ENCODE measurements at regions not wholly inside any gene's neighbourhood (a gene's known extent, or its start where the extent isn't known, plus 50 kb on each side); places are given as distances from the start of the nearest gene placed in this dataset.

DNA sequence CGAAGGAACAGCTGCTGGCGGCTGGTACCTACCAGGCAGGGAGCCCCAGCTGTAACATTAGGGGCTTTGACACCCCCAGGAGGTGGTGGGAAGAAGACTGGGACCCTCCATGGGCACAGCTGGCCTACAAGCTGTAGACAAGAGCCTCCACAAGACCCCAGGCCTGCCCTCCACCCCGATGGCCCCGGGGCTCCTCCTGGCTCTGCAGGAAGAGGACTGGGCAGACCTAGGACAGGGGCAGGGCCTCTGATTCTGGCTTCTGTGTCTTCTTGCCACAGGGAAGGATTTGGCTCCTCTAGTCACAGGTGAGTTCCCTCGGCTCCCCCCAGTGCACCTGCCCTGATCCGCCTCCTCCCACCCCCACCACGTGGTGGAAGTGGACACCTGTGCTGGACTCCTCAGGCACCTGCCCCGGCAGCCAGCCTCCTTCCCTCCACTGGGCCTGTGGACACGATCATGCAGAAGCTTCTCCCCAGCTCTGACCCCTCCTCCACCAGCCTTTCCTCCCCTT is 53.4 kb upstream of the ODC1 start:
- DNase-seq, result no peak

DNA sequence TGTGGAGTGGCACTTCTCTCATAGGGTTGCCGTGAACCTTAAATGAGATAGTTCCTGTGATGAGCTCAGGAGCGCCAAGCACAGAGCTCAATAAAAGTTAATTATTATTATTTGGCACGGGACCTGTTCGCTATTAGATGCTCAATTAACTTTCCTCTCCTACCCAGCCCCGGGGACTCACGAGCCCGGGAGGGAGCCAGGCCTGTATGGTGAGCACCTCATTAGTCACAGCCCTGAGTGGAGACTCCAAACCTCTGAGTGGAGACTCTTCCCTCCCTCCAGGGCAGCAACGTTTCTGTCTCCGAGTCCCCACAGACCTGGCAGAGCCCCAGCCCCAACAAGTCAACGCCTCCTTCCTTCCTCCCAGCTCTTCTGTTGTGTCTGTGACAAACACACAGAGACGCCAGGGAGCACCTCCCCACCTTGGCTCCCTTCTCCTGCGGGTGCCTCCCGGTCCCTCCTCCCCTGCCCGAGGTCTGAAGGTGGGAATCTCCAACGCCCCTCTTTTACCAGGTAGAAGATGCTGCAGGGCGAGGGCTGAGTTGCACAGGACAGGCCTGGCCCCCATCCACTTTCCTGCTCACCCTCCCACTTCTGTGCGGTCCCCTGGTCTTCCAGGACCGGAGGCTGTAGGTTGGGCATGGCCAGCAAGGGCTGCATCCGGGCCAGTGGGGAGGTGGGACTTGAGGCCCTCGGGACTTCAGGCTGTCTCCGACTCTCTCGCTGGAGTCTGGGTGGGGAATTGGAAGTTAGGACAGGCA is 52.7 kb upstream of the ODC1 start:
- no peak overlapping the region for H3K27ac ChIP-seq
- DNase-seq, result no peak

More for the DNA sequence above, 53.4 kb upstream of the ODC1 start:
- Histone ChIP-seq H3K27me3 (no peaks in the 10 kb centered on the region), H3K4me3 (no peak overlapping the region), H3K4me1 (no peaks in the 10 kb centered on the region), H3K9me3 (no peaks in the 10 kb centered on the region), H3K36me3 (no peaks in the 10 kb centered on the region), H3K27ac (no peak overlapping the region)
- TF ChIP-seq, protein P1, sequence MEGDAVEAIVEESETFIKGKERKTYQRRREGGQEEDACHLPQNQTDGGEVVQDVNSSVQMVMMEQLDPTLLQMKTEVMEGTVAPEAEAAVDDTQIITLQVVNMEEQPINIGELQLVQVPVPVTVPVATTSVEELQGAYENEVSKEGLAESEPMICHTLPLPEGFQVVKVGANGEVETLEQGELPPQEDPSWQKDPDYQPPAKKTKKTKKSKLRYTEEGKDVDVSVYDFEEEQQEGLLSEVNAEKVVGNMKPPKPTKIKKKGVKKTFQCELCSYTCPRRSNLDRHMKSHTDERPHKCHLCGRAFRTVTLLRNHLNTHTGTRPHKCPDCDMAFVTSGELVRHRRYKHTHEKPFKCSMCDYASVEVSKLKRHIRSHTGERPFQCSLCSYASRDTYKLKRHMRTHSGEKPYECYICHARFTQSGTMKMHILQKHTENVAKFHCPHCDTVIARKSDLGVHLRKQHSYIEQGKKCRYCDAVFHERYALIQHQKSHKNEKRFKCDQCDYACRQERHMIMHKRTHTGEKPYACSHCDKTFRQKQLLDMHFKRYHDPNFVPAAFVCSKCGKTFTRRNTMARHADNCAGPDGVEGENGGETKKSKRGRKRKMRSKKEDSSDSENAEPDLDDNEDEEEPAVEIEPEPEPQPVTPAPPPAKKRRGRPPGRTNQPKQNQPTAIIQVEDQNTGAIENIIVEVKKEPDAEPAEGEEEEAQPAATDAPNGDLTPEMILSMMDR (IDR thresholded peaks at IDR 0.05), result no peak
- TF ChIP-seq POLR2A (IDR thresholded peaks at IDR 0.05), result no peak
- intact Hi-C loops (cut with DNase I; ENCODE audit: low total_unique reads), result no loop called here

DNA sequence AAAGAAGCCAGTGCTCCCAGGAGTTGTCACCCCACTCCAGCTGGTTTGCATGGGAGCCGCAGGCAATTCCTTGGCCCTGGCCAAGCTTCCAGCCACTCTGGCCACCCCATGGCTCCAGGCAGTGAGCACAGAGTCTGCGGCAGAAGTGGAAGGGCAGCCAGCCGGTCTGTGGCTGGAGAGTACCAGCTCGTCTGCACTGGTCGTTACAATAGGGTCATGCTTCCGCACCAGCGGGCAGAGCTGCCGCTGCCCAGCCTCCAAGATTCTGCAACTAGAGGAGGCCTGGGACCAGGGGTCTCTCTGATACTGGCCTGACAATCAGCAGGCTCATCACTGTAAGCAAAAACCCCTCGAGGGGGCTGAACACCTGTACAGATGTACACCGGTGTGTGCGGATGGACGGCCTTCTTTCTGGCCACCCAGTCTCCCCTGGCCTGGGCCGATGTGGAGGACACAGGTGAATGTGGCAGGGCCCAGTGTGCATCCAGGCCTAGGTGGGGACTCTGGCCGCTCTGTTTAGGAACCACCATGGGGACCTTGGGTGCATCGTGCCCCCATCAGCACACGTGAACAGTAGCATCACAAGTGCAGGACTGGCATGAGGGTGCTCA is 51.9 kb upstream of the ODC1 start:
- intact Hi-C loops (cut with DNase I; ENCODE audit: low total_unique reads), result no loop called here
- H3K27ac ChIP-seq, result no peak overlapping the region
- no peaks in the 10 kb centered on the region for H3K9me3 ChIP-seq
- no peaks in the 10 kb centered on the region for H3K36me3 ChIP-seq
- no peak for TF ChIP-seq POLR2A (IDR thresholded peaks at IDR 0.05)
- H3K4me3 ChIP-seq, result no peak overlapping the region
- no peak for DNase-seq
- no peaks in the 10 kb centered on the region for H3K27me3 ChIP-seq
- no peaks in the 10 kb centered on the region for H3K4me1 ChIP-seq

More for the DNA sequence above, 52.7 kb upstream of the ODC1 start:
- H3K27me3 ChIP-seq, result no peaks in the 10 kb centered on the region
- H3K4me3 ChIP-seq, result no peak overlapping the region
- H3K9me3 ChIP-seq, result no peaks in the 10 kb centered on the region
- intact Hi-C loops (cut with DNase I; ENCODE audit: low total_unique reads), result no loop called here
- TF ChIP-seq, protein P1 (IDR thresholded peaks at IDR 0.05), result no peak
- no peak for TF ChIP-seq POLR2A (IDR thresholded peaks at IDR 0.05)
- no peaks in the 10 kb centered on the region for H3K4me1 ChIP-seq
- no peaks in the 10 kb centered on the region for H3K36me3 ChIP-seq

DNA sequence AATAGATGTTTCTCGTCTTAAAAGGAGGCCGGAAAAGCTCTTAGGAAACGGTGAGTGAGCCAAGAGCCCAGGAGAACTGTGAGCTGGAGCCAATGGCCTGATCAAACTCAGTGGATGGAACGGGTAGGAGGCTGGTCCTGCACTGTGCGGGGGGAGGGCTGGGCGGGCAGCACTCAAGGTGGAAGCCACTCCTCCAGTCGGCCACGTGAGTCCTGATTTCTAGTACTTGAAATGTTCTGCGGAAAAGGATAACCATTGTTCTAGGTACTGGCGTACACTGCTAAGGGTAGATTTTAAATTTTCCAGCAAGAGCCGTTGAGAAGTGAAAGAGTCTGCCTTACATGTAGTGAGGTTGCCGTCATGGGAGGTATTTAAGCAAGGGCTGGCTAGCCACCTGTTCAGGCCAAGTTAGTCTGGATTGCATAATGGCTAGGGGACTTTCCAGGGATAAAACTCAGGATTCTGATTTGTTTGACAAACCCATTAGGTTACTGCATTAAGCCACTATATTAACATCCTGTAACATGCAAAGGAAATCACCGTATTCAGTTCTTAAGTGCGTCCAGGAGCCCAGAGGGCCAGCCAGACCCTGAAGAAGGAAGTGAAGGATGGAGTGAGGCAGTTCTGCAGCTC is 51.3 kb upstream of the ODC1 start:
- Histone ChIP-seq H3K27me3 (no peaks in the 10 kb centered on the region), H3K27ac (no peak overlapping the region), H3K36me3 (no peaks in the 10 kb centered on the region), H3K4me3 (no peak overlapping the region), H3K4me1 (no peaks in the 10 kb centered on the region), H3K9me3 (no peaks in the 10 kb centered on the region)
- DNase-seq, result no peak
- TF ChIP-seq, protein P1 (IDR thresholded peaks at IDR 0.05), result no peak
- TF ChIP-seq POLR2A (IDR thresholded peaks at IDR 0.05), result no peak
- intact Hi-C loops (cut with DNase I; ENCODE audit: low total_unique reads), result no loop called here

DNA sequence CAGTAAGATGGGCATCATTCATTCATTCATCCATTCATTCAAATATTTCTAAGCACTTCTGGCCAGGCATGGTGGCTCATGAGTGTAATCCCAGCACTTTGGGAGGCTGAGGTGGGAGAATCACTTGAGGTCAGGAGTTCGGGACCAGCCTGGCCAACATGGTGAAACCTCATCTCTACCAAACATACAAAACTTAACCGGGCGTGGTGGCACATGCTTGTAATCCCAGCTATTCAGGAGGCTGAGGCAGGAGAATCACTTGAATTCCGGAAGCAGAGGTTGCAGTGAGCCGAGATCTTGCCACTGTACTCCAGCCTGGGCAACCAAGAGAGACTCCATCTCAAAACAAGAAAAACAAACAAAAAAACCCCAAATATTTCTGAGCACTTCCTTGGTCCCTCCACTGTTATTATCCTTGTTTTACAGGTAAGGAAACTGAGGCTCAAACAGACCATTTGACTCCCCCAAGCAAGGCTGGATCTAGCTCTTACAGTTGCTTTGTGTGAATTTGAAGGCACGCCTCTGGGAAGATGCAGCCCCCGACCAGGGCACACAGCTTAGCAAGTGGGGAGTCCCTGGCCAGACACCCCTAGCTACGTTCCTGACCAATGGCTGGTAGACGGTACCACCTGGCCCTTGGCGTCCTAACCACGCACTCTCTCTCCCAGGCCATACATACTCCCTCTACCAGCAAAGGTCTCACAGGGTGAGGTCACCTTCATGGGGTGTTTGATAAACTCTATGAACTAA is 50.6 kb upstream of the ODC1 start:
- Histone ChIP-seq H3K4me3 (no peak overlapping the region), H3K36me3 (no peaks in the 10 kb centered on the region), H3K9me3 (no peaks in the 10 kb centered on the region), H3K27ac (no peak overlapping the region), H3K4me1 (no peaks in the 10 kb centered on the region), H3K27me3 (no peaks in the 10 kb centered on the region)
- DNase-seq, result no peak
- no peak for TF ChIP-seq POLR2A (IDR thresholded peaks at IDR 0.05)
- TF ChIP-seq, protein P1 (IDR thresholded peaks at IDR 0.05), result no peak
- intact Hi-C loops (cut with DNase I; ENCODE audit: low total_unique reads), result no loop called here
